ENCODE measurements at regions not wholly inside any gene's neighbourhood (a gene's known extent, or its start where the extent isn't known, plus 50 kb on each side); places are given as distances from the start of the nearest gene placed in this dataset.

GRCh38 chr7:9210114-9210513, 776.7 kb downstream of the NXPH1 start:
- TF ChIP-seq, protein P1, sequence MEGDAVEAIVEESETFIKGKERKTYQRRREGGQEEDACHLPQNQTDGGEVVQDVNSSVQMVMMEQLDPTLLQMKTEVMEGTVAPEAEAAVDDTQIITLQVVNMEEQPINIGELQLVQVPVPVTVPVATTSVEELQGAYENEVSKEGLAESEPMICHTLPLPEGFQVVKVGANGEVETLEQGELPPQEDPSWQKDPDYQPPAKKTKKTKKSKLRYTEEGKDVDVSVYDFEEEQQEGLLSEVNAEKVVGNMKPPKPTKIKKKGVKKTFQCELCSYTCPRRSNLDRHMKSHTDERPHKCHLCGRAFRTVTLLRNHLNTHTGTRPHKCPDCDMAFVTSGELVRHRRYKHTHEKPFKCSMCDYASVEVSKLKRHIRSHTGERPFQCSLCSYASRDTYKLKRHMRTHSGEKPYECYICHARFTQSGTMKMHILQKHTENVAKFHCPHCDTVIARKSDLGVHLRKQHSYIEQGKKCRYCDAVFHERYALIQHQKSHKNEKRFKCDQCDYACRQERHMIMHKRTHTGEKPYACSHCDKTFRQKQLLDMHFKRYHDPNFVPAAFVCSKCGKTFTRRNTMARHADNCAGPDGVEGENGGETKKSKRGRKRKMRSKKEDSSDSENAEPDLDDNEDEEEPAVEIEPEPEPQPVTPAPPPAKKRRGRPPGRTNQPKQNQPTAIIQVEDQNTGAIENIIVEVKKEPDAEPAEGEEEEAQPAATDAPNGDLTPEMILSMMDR (conservative IDR thresholded peaks at IDR 0.05; ENCODE audit: low read depth, low read length), result no peak
- TF ChIP-seq EZH2 (IDR thresholded peaks at IDR 0.05; ENCODE audit: borderline replicate concordance, low read depth, low read length, poor library complexity, severe bottlenecking), result no peak
